GM08714 (cell line): ENCODE measurements at regions not wholly inside any gene's neighbourhood (a gene's known extent, or its start where the extent isn't known, plus 50 kb on each side); places are given as distances from the start of the nearest gene placed in this dataset.

Experiments
- H3K4me3 ChIP-seq: fragments of 200-500 bp; sonication (Bioruptor generic); 2 replicates; pipeline ENCODE4 v1.5.1; 2014; ENCODE audit warnings: mild to moderate bottlenecking, low read length, inconsistent platforms
- ZNF274 ChIP-seq: IDR thresholded peaks from 2 replicates; pipeline ENCODE4 v1.6.1; 2012; ENCODE audit warnings: mild to moderate bottlenecking, low read depth, low read length

GRCh38 chr6:90709431-90709996, 122.6 kb upstream of the MAP3K7 start:
- no peak overlapping the region for H3K4me3 ChIP-seq
- TF ChIP-seq ZNF274 = no peak

GRCh38 chr6:90708206-90708737, 121.4 kb upstream of the MAP3K7 start:
- no peak for TF ChIP-seq ZNF274
- H3K4me3 ChIP-seq = no peak overlapping the region

- no peak for TF ChIP-seq ZNF274
- H3K4me3 ChIP-seq = no peak overlapping the region
Observed at GRCh38 chr6:90707246-90707645, 120.4 kb upstream of the MAP3K7 start.

- H3K4me3 ChIP-seq = no peak overlapping the region
- TF ChIP-seq ZNF274 = no peak
Observed at GRCh38 chr6:90703336-90703735, 116.5 kb upstream of the MAP3K7 start.

GRCh38 chr6:90701926-90702325, 115.1 kb upstream of the MAP3K7 start:
- no peak for TF ChIP-seq ZNF274
- no peak overlapping the region for H3K4me3 ChIP-seq

- H3K4me3 ChIP-seq = no peak overlapping the region
- TF ChIP-seq ZNF274 = no peak
Observed at GRCh38 chr6:90701146-90701781, 114.4 kb upstream of the MAP3K7 start.

GRCh38 chr6:90695316-90695715, 108.4 kb upstream of the MAP3K7 start:
- no peak for TF ChIP-seq ZNF274
- H3K4me3 ChIP-seq = no peak overlapping the region

GRCh38 chr6:90694802-90695201, 107.9 kb upstream of the MAP3K7 start:
- TF ChIP-seq ZNF274 = no peak
- no peak overlapping the region for H3K4me3 ChIP-seq

- TF ChIP-seq ZNF274 = no peak
- H3K4me3 ChIP-seq = no peak overlapping the region
Observed at GRCh38 chr6:90691823-90692222, 105.0 kb upstream of the MAP3K7 start.

GRCh38 chr6:90689172-90689571, 102.3 kb upstream of the MAP3K7 start:
- TF ChIP-seq ZNF274 = no peak
- H3K4me3 ChIP-seq = no peak overlapping the region

GRCh38 chr6:90687775-90688380, 101.0 kb upstream of the MAP3K7 start:
- no peak for TF ChIP-seq ZNF274
- H3K4me3 ChIP-seq = no peak overlapping the region

GRCh38 chr6:90681863-90682262, 95.0 kb upstream of the MAP3K7 start:
- no peak for TF ChIP-seq ZNF274
- no peak overlapping the region for H3K4me3 ChIP-seq

GRCh38 chr6:90678049-90678779, 91.3 kb upstream of the MAP3K7 start:
- H3K4me3 ChIP-seq = no peak overlapping the region
- no peak for TF ChIP-seq ZNF274

- TF ChIP-seq ZNF274 = no peak
- no peak overlapping the region for H3K4me3 ChIP-seq
Observed at GRCh38 chr6:90677440-90677839, 90.6 kb upstream of the MAP3K7 start.
